ENCODE measurements at regions not wholly inside any gene's neighbourhood (a gene's known extent, or its start where the extent isn't known, plus 50 kb on each side); places are given as distances from the start of the nearest gene placed in this dataset.

DNA sequence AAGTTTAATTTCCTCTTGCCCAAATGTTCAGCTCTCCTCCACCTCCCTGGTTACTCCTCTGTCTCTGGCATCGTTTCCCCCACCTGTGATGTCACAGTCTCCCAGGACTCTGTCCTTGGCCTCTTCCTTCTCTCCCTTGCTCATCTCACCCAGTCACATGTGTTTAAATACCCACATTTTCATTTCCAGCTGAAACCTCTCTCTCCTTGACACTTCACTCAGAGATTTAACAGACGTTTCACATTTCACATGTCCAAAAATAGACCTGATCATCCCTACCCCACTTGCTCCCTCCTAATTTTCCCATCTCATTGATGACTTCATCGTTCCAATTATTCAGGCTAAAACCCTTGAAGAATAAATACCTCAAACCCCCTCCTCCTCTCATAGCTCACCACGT lies 604.1 kb upstream of the JAG1 start:
- no peak for DNase-seq (ENCODE audit: extremely low read depth, insufficient read length)
- H3K4me3 ChIP-seq (replicated peaks; ENCODE audit: low read depth, low read length): no peak overlapping the region
- TF ChIP-seq CTCF (IDR thresholded peaks at IDR 0.05; ENCODE audit: insufficient read depth, low read length, poor library complexity, severe bottlenecking): no peak
- no peaks in the 10 kb centered on the region for H3K36me3 ChIP-seq (ENCODE audit: control insufficient read depth, insufficient read depth, low read length)
- H3K27me3 ChIP-seq (replicated peaks; ENCODE audit: control insufficient read depth, insufficient read depth, low read length): no peaks in the 10 kb centered on the region

- Histone ChIP-seq H3K36me3 (ENCODE audit: control insufficient read depth, insufficient read depth, low read length) (no peaks in the 10 kb centered on the region), H3K4me3 (replicated peaks; ENCODE audit: low read depth, low read length) (no peak overlapping the region), H3K27me3 (replicated peaks; ENCODE audit: control insufficient read depth, insufficient read depth, low read length) (no peaks in the 10 kb centered on the region)
- no peak for DNase-seq (ENCODE audit: extremely low read depth, insufficient read length)
- TF ChIP-seq CTCF (IDR thresholded peaks at IDR 0.05; ENCODE audit: insufficient read depth, low read length, poor library complexity, severe bottlenecking): no peak
Observed at GRCh38 chr20:11278461-11278860, 604.7 kb upstream of the JAG1 start.

DNA sequence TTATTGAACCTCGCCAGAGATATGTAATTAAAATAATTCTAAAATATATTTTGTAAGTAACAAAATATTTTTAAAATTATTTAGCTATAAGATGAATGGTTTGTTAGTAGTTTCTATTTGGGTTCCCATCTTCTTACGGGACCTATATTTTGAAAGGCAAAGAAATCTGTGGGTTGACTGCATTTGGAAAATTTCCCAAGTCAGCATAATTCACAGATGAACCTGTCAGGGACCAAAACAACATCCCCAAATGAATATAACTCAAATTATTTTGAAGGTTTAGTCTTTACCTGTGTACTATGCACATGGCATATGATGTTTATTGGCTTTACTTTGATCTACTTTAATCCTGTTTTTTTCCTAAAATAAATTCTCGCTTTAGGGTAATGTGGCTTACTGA lies 607.4 kb upstream of the JAG1 start:
- TF ChIP-seq CTCF (IDR thresholded peaks at IDR 0.05; ENCODE audit: insufficient read depth, low read length, poor library complexity, severe bottlenecking): no peak
- no peak for DNase-seq (ENCODE audit: extremely low read depth, insufficient read length)
- Histone ChIP-seq H3K36me3 (ENCODE audit: control insufficient read depth, insufficient read depth, low read length) (no peaks in the 10 kb centered on the region), H3K4me3 (replicated peaks; ENCODE audit: low read depth, low read length) (no peak overlapping the region), H3K27me3 (replicated peaks; ENCODE audit: control insufficient read depth, insufficient read depth, low read length) (no peaks in the 10 kb centered on the region)

DNA sequence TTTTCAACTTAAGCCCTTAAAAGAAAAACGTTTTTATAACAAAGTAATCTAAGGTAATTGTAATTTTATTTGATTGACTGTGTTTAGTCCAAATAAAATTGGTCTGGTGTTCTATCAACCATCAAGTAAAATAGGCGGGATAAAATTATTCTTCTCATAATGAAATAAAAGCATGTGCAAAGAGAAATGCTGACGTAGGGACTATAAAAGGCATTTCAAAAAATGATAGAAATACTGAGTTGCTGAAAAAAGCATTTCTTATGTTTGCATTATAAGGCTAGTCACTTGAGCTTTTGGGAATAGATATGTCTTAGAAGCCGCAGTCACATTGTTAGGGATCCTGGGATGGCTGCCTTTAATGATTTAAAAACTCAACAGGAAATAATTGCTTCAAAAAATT lies 608.0 kb upstream of the JAG1 start:
- DNase-seq (ENCODE audit: extremely low read depth, insufficient read length): no peak
- Histone ChIP-seq H3K36me3 (ENCODE audit: control insufficient read depth, insufficient read depth, low read length) (no peaks in the 10 kb centered on the region), H3K4me3 (replicated peaks; ENCODE audit: low read depth, low read length) (no peak overlapping the region), H3K27me3 (replicated peaks; ENCODE audit: control insufficient read depth, insufficient read depth, low read length) (no peaks in the 10 kb centered on the region)
- no peak for TF ChIP-seq CTCF (IDR thresholded peaks at IDR 0.05; ENCODE audit: insufficient read depth, low read length, poor library complexity, severe bottlenecking)

DNA sequence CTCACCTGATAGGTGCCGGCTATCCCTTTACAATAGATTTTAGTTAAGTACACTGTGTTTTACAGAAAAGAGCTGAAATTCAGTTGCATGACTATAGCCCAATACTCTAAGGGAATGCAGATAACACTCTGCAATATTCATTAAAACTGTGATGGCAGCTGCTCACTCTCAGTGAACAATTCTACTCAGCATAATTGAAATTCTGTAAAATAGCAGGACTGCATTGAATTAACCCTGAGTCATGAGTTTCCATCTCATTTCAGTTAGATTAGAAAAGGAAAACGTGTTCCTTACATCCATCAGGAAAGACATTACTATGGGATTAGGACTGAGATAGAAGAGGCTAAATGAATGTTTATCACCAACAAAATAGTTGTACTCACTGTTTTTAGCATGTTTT lies 613.3 kb upstream of the JAG1 start:
- Histone ChIP-seq H3K36me3 (ENCODE audit: control insufficient read depth, insufficient read depth, low read length) (no peaks in the 10 kb centered on the region), H3K4me3 (replicated peaks; ENCODE audit: low read depth, low read length) (no peak overlapping the region), H3K27me3 (replicated peaks; ENCODE audit: control insufficient read depth, insufficient read depth, low read length) (no peaks in the 10 kb centered on the region)
- no peak for DNase-seq (ENCODE audit: extremely low read depth, insufficient read length)
- no peak for TF ChIP-seq CTCF (IDR thresholded peaks at IDR 0.05; ENCODE audit: insufficient read depth, low read length, poor library complexity, severe bottlenecking)

GRCh38 chr20:11296221-11296620 lies 621.5 kb upstream of the BTBD3 start:
- TF ChIP-seq CTCF (IDR thresholded peaks at IDR 0.05; ENCODE audit: insufficient read depth, low read length, poor library complexity, severe bottlenecking): no peak
- no peak for DNase-seq (ENCODE audit: extremely low read depth, insufficient read length)
- Histone ChIP-seq H3K27me3 (replicated peaks; ENCODE audit: control insufficient read depth, insufficient read depth, low read length) (no peaks in the 10 kb centered on the region), H3K4me3 (replicated peaks; ENCODE audit: low read depth, low read length) (no peak overlapping the region), H3K36me3 (ENCODE audit: control insufficient read depth, insufficient read depth, low read length) (no peaks in the 10 kb centered on the region)
